Duodenal mucosa (tissue), 2 donors: ENCODE measurements at regions not wholly inside any gene's neighbourhood (a gene's known extent, or its start where the extent isn't known, plus 50 kb on each side); places are given as distances from the start of the nearest gene placed in this dataset.

Experiments
- H3K27ac ChIP-seq: one replicate; pipeline ENCODE4 v1.7.0; 2013; ENCODE audit warnings: low read depth, low read length
- H3K27me3 ChIP-seq, 2 donors: one replicate each; pipeline ENCODE4 v1.7.0; 2013; ENCODE audit warnings: low read length in 2 of 2, control low read depth in 1 of 2; ENCODE audit not compliant: insufficient read depth in 2 of 2, control insufficient read depth in 1 of 2
- H3K36me3 ChIP-seq, 2 donors: one replicate each; pipeline ENCODE4 v1.7.0; 2013; ENCODE audit warnings: low read length in 2 of 2, control low read depth in 1 of 2; ENCODE audit not compliant: insufficient read depth in 2 of 2, control insufficient read depth in 1 of 2
- H3K4me1 ChIP-seq, 2 donors: one replicate each; pipeline ENCODE4 v1.7.0; 2013; ENCODE audit warnings: low read length in 2 of 2, control low read depth in 1 of 2; ENCODE audit not compliant: insufficient read depth in 2 of 2, control insufficient read depth in 1 of 2
- H3K4me3 ChIP-seq, 2 donors: one replicate each; pipeline ENCODE4 v1.7.0; 2013; ENCODE audit warnings: low read length in 2 of 2, low read depth in 1 of 2
- H3K9ac ChIP-seq, 2 donors: one replicate each; pipeline ENCODE4 v1.7.0; 2013; ENCODE audit warnings: low read length in 2 of 2, low read depth in 1 of 2
- H3K9me3 ChIP-seq, 2 donors: one replicate each; pipeline ENCODE4 v1.7.0; 2013; ENCODE audit warnings: low read length in 2 of 2, control low read depth in 1 of 2; ENCODE audit not compliant: control insufficient read depth in 1 of 2

DNA sequence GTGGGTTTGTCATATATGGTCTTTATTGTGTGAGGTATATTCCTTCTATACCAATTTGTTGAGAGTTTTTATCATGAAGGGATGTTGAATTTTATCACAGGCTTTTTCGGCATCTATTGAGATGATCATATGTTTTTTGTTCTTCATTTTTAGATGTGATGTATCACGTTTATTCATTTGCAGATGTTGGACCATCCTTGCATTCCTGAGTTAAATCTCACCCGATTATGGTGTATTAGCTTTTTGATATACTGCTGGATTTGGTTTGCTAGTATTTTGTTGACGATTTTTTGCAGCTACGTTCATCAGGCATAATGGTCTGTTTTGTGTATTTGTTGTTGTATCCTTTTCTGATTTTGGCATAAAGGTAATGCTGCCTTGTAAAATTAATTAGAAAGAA lies 311.0 kb downstream of the PTEN start:
- Histone ChIP-seq H3K4me3 (no peak overlapping the region), H3K9ac (no peak overlapping the region), H3K27me3 (no peaks in the 10 kb centered on the region), H3K27ac (no peak overlapping the region), H3K4me1 (no peaks in the 10 kb centered on the region), H3K9me3 (peaks cover 4 to 9% of the 10 kb centered on the region in 2 donors), H3K36me3 (no peaks in the 10 kb centered on the region)

DNA sequence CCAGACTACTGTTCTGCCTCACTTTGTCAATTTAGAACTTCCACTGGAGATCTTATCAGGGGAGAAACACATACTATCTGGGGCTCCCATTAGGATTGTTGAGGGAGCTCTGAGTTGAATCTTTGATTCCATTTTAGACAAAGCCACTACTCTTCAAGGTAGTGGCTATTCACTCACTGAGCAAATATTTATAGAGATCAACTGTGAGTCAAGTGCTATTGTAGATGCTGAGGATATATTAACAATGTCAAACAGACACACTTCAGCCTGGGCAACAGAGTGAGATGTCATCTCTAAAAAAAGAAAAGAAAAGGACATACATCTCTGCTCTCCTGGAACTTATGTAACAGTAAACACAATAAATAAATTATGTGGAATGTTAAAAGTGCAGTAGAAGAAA lies 315.3 kb downstream of the PTEN start:
- Histone ChIP-seq H3K27me3 (no peaks in the 10 kb centered on the region), H3K4me1 (no peaks in the 10 kb centered on the region), H3K9ac (no peak overlapping the region), H3K27ac (no peak overlapping the region), H3K9me3 (peaks cover 4 to 9% of the 10 kb centered on the region in 2 donors), H3K36me3 (no peaks in the 10 kb centered on the region), H3K4me3 (no peak overlapping the region)

DNA sequence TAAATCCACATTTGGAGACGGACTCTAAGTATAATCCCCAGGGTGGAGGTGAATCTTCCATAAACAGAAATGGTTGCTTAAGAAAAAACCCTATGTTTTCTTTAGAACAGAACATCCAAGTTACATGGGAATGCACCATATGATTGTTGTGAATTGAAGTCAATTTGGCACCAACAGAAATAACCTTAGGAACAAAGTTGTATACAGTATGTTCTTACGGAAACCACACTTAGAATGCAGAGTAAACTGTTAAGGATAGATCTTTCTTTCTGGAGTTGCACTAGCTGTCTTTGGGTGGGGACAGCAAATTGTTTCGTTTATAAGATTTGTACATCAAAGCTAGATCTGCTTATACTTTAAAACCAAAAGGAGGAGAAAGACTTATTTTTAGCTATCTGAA lies 316.4 kb downstream of the PTEN start:
- H3K4me1 ChIP-seq = no peaks in the 10 kb centered on the region

DNA sequence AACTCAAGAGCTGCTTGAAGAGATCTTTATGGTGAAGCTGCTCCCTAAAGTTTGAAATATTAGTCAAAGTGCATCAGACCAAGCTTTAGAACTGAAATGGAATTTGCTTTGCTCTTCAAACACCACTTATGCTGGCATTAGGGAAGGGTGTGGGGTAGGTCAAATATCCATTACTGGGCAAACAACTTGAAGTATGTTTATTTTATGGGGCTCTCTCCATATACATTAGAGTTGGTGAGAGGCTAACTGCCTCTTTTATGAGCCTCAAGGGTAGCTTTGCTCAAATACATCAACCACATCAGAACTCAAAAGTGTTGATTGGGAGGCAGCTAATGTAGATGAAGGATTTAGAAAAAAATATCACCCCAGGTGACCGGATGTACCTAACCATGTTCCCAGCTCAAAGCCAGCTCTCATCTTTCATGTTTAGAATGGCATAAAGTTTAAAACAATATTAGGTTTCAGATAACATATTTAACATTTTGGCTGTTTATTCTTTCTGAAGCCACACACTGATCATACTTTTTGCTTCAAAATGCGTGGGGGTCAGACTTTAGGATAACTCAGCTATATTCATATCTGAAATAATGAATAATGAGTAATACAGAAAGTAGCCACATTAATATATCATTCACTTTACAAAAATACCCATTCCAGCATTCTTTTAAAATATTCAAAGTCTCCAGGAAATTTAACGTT lies 318.6 kb downstream of the PTEN start:
- no peak overlapping the region for H3K27ac ChIP-seq
- H3K36me3 ChIP-seq = no peaks in the 10 kb centered on the region
- H3K4me1 ChIP-seq = no peaks in the 10 kb centered on the region
- no peak overlapping the region for H3K4me3 ChIP-seq
- H3K27me3 ChIP-seq = no peaks in the 10 kb centered on the region
- H3K9ac ChIP-seq = no peak overlapping the region
- H3K9me3 ChIP-seq = no peaks in the 10 kb centered on the region

More for the DNA sequence above, 316.4 kb downstream of the PTEN start:
- Histone ChIP-seq H3K27me3 (no peaks in the 10 kb centered on the region), H3K9me3 (peaks cover 4% of the 10 kb centered on the region in 2 donors), H3K27ac (no peak overlapping the region), H3K9ac (no peak overlapping the region), H3K4me3 (no peak overlapping the region), H3K36me3 (no peaks in the 10 kb centered on the region)

DNA sequence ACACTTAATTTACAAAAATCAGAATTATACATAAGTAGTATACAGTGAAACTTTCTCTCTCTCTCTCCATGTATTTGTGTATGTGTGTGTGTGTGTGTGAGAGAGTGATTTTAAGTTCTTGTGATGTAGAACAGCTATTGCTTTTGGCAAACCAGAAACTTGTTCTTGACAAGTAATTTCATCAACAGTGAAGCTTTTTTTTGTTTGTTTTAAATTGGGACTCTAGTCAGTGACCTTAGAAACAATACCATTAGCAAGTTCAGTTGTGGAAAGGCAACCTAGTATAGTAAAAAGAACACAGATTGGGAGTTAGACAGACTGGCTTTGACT lies 319.1 kb downstream of the PTEN start:
- H3K9me3 ChIP-seq = no peaks in the 10 kb centered on the region
- no peak overlapping the region for H3K9ac ChIP-seq
- H3K36me3 ChIP-seq = no peaks in the 10 kb centered on the region
- no peak overlapping the region for H3K4me3 ChIP-seq
- H3K27ac ChIP-seq = no peak overlapping the region
- no peaks in the 10 kb centered on the region for H3K27me3 ChIP-seq
- H3K4me1 ChIP-seq = no peaks in the 10 kb centered on the region

DNA sequence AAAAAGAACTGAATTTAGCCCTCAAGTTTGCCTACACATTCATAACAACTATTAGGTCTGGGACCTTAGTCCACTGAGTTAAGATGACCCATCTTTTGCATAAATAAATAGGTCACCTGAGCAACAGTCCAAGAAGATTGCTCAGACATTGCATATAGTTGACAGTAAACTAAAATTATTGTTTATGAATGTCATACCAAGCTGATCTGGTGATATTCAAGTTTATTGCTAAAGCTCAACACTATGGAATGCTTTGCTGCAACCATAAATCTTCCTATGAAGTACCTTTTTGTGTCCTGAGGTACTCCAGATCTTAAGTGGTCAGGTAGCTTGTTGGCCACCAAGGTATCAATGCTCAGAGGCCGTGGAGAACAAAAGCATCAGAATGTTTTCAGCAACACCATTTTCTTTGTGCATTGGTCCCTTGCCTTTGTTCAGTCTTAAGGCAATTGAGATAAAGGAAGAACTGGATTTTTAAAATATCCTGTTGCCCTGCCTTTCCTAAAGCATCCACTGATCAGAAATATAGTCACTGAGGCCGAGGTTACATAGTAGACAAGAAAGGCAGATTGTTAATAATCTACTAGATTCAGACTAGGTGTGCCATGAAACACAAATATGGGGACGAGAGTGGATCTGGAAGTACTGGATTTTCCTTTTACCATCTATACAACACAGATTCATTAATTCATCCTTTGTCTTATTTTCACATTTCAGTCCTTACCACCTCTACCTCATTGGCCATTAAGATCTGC lies 321.3 kb downstream of the PTEN start:
- Histone ChIP-seq H3K4me3 (no peak overlapping the region), H3K27me3 (no peaks in the 10 kb centered on the region), H3K36me3 (no peaks in the 10 kb centered on the region), H3K9me3 (no peaks in the 10 kb centered on the region), H3K27ac (no peak overlapping the region), H3K4me1 (no peaks in the 10 kb centered on the region), H3K9ac (no peak overlapping the region)

DNA sequence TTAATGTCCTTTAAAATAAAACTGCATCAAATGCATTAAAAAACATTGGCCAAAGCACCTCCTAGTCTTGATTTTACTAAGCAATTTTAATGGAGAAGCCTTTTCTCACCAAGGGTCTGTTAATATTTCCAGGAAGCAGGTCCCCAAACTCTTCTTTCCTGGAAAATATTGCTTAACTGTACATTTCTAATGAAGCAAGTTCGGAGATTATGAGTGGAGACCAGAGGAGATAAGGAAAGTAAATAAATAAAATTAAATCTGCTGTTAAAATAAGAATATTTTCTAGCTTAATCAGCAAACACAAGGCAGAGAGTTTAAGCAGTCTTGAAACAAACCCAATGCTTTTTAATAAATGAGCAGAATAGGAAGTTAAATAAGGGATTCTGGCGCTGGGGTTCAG lies 322.4 kb downstream of the PTEN start:
- Histone ChIP-seq H3K9me3 (no peaks in the 10 kb centered on the region), H3K27ac (no peak overlapping the region), H3K27me3 (no peaks in the 10 kb centered on the region), H3K4me1 (no peaks in the 10 kb centered on the region), H3K4me3 (no peak overlapping the region), H3K36me3 (no peaks in the 10 kb centered on the region), H3K9ac (no peak overlapping the region)

DNA sequence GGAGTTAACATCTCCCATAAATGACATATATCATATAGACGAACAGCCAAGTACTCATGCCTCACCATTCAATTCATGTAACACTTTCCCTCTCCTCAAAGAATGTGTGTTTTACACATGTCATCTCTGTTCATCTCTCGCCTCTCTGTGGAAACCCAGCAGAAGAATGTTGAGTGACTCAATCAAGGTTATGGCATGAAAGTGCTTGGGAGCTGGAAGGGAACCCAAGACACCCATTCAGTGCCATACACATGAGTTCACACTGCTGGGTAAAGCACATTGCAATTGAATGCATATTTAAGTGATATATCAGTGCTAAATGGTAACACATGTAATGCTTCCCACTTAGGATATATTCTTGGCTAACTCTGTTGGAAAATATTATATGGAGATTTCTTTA lies 322.9 kb downstream of the PTEN start:
- Histone ChIP-seq H3K27me3 (no peaks in the 10 kb centered on the region), H3K27ac (no peak overlapping the region), H3K4me1 (no peaks in the 10 kb centered on the region), H3K9me3 (no peaks in the 10 kb centered on the region), H3K36me3 (no peaks in the 10 kb centered on the region), H3K9ac (no peak overlapping the region), H3K4me3 (no peak overlapping the region)

DNA sequence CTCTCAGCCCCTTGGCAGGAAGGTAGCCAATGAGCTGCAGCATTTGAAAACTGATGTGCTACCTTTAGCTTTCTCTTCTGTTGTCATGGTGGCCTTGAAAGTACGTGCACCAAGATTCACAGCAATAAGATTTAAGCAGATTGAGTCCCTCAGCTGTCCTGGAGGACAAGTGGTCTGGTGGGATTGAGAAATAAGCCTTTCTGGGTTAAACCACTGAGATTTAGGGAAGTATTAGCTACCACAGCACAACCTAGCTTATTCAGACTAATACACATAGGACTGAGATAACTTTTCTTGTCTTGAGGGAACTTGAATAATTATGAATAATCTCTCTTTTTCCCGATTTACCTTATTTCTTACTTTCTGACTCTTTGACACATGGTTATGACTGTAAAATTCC lies 324.0 kb downstream of the PTEN start:
- Histone ChIP-seq H3K4me1 (no peaks in the 10 kb centered on the region), H3K9ac (no peak overlapping the region), H3K4me3 (no peak overlapping the region), H3K9me3 (no peaks in the 10 kb centered on the region), H3K27ac (no peak overlapping the region), H3K36me3 (no peaks in the 10 kb centered on the region), H3K27me3 (no peaks in the 10 kb centered on the region)

DNA sequence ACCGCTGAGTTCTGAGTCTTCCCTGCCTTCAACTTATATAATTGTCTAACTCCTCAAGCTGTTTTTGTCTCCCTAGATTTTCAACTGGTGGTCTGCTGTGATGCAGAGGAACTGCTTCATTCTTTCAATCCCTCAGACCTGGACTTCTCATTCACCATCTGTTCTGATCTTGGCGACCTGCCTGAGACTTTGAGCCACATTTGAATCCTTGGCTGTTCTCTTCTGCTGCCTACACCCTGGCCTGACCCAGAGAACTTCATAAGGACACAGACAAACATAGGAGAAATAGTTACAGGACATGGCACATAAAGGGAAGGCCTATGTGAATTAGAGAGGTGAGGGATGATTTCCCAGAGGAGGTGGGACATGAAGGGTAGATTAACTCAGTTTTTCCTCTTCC lies 326.7 kb downstream of the PTEN start:
- H3K9ac ChIP-seq = no peak overlapping the region
- no peak overlapping the region for H3K4me3 ChIP-seq
- no peak overlapping the region for H3K27ac ChIP-seq
- H3K36me3 ChIP-seq = no peaks in the 10 kb centered on the region
- H3K4me1 ChIP-seq = peaks cover 0 to 3% of the 10 kb centered on the region in 2 donors
- no peaks in the 10 kb centered on the region for H3K27me3 ChIP-seq
- no peaks in the 10 kb centered on the region for H3K9me3 ChIP-seq
